Loucy (cell line): ENCODE measurements at regions not wholly inside any gene's neighbourhood (a gene's known extent, or its start where the extent isn't known, plus 50 kb on each side); places are given as distances from the start of the nearest gene placed in this dataset.

Source experiments
- H2AFZ ChIP-seq: fragments of 200-600 bp; sonication (generic); 2 replicates; pipeline ENCODE4 v1.6.0; 2016; ENCODE audit warnings: antibody characterized with exemption, mild to moderate bottlenecking, low read length, moderate library complexity
- H3F3A ChIP-seq: fragments of 200-600 bp; 2 replicates; pipeline ENCODE4 v1.6.0; 2016; ENCODE audit warnings: antibody characterized with exemption, low read depth, mild to moderate bottlenecking
- H3K27me3 ChIP-seq: fragments of 200-600 bp; sonication (generic); 2 replicates; pipeline ENCODE4 v1.6.1; 2014; ENCODE audit warnings: low read length, mild to moderate bottlenecking; ENCODE audit not compliant: insufficient read depth, poor library complexity, severe bottlenecking
- H3K36me3 ChIP-seq: fragments of 200-600 bp; sonication (generic); 2 replicates; pipeline ENCODE4 v1.6.1; 2016; ENCODE audit warnings: low read length; ENCODE audit not compliant: insufficient read depth
- H3K4me1 ChIP-seq: fragments of 200-600 bp; sonication (generic); 2 replicates; pipeline ENCODE4 v1.5.1; 2014; ENCODE audit warnings: low read length, mild to moderate bottlenecking; ENCODE audit not compliant: insufficient read depth, poor library complexity, severe bottlenecking
- H3K4me2 ChIP-seq: fragments of 200-600 bp; sonication (generic); 2 replicates; pipeline ENCODE4 v1.6.0; 2014; ENCODE audit warnings: antibody characterized with exemption, low read length, low read depth, mild to moderate bottlenecking; ENCODE audit not compliant: poor library complexity, severe bottlenecking
- H3K4me3 ChIP-seq: fragments of 200-600 bp; sonication (generic); 2 replicates; pipeline ENCODE4 v1.5.1; 2014; ENCODE audit warnings: low read length, mild to moderate bottlenecking, mixed read lengths; ENCODE audit not compliant: poor library complexity, severe bottlenecking
- H3K79me2 ChIP-seq: fragments of 200-600 bp; sonication (generic); 2 replicates; pipeline ENCODE4 v1.6.1; 2014; ENCODE audit warnings: low read length; ENCODE audit not compliant: insufficient read depth
- H3K9ac ChIP-seq: fragments of 200-600 bp; sonication (generic); 2 replicates; pipeline ENCODE4 v1.6.0; 2014; ENCODE audit warnings: mild to moderate bottlenecking, low read depth, low read length, moderate library complexity; ENCODE audit not compliant: poor library complexity, severe bottlenecking
- H3K9me2 ChIP-seq: fragments of 200-600 bp; sonication (generic); replicated peaks from 2 replicates; pipeline ENCODE4 v1.6.1; 2016; ENCODE audit warnings: low read depth, low read length, mixed read lengths
- H3K9me3 ChIP-seq: fragments of 200-600 bp; sonication (generic); 2 replicates; pipeline ENCODE4 v1.6.1; 2014; ENCODE audit warnings: mild to moderate bottlenecking, antibody characterized with exemption, low read length, low read depth; ENCODE audit not compliant: insufficient read depth
- H4K20me1 ChIP-seq: fragments of 200-600 bp; sonication (generic); 2 replicates; pipeline ENCODE4 v1.6.0; 2014; ENCODE audit warnings: antibody characterized with exemption, low read length, mild to moderate bottlenecking; ENCODE audit not compliant: insufficient read depth, poor library complexity, severe bottlenecking
- CTCF ChIP-seq: fragments of 200-600 bp; sonication (generic); conservative IDR thresholded peaks from 2 replicates; pipeline ENCODE4 v1.5.1; 2014; ENCODE audit warnings: mild to moderate bottlenecking, antibody characterized with exemption, low read length
- EZH2phosphoT487 ChIP-seq: fragments of 200-600 bp; IDR thresholded peaks from 2 replicates; pipeline ENCODE4 v1.6.1; 2018; ENCODE audit warnings: antibody characterized with exemption, mild to moderate bottlenecking, moderate library complexity, borderline replicate concordance

- no peaks in the 10 kb centered on the region for H3K9me2 ChIP-seq
- no peaks in the 10 kb centered on the region for H4K20me1 ChIP-seq
- H3K27me3 ChIP-seq, result no peaks in the 10 kb centered on the region
- no peak overlapping the region for H3K4me3 ChIP-seq
- H3K4me2 ChIP-seq, result no peak overlapping the region
- H3K4me1 ChIP-seq, result no peaks in the 10 kb centered on the region
- H3F3A ChIP-seq, result no peaks in the 10 kb centered on the region
- no peaks in the 10 kb centered on the region for H3K36me3 ChIP-seq
- peak overlapping the region; percentile 50; the same call in 1 of the 2 replicates for H2AFZ ChIP-seq
- no peaks in the 10 kb centered on the region for H3K79me2 ChIP-seq
- TF ChIP-seq CTCF, result no peak
- TF ChIP-seq EZH2phosphoT487, result no peak
- H3K9ac ChIP-seq, result no peak overlapping the region
- H3K9me3 ChIP-seq, result no peaks in the 10 kb centered on the region
Measured at GRCh38 chr4:144461906-144462305, 184.1 kb upstream of the HHIP start.

- no peaks in the 10 kb centered on the region for H3K4me1 ChIP-seq
- TF ChIP-seq EZH2phosphoT487, result no peak
- TF ChIP-seq CTCF, result no peak
Measured at GRCh38 chr4:144463236-144463635, 182.7 kb upstream of the HHIP start.

GRCh38 chr4:144463896-144464295 lies 182.1 kb upstream of the HHIP start:
- TF ChIP-seq EZH2phosphoT487 (no peak), CTCF (no peak)
- Histone ChIP-seq H3K4me3 (no peak overlapping the region), H2AFZ (no peak overlapping the region), H3F3A (no peaks in the 10 kb centered on the region), H3K4me2 (no peak overlapping the region), H3K9ac (no peak overlapping the region), H4K20me1 (no peaks in the 10 kb centered on the region), H3K27me3 (no peaks in the 10 kb centered on the region), H3K36me3 (no peaks in the 10 kb centered on the region), H3K9me2 (no peaks in the 10 kb centered on the region), H3K4me1 (no peaks in the 10 kb centered on the region), H3K79me2 (no peaks in the 10 kb centered on the region), H3K9me3 (no peaks in the 10 kb centered on the region)

More at GRCh38 chr4:144463236-144463635, 182.7 kb upstream of the HHIP start:
- H3K36me3 ChIP-seq, result no peaks in the 10 kb centered on the region
- no peaks in the 10 kb centered on the region for H3K9me3 ChIP-seq
- no peak overlapping the region for H3K4me2 ChIP-seq
- no peaks in the 10 kb centered on the region for H4K20me1 ChIP-seq
- H3K9ac ChIP-seq, result no peak overlapping the region
- H3K4me3 ChIP-seq, result no peak overlapping the region
- H3K27me3 ChIP-seq, result no peaks in the 10 kb centered on the region
- H2AFZ ChIP-seq, result no peak overlapping the region
- no peaks in the 10 kb centered on the region for H3K79me2 ChIP-seq
- no peaks in the 10 kb centered on the region for H3K9me2 ChIP-seq
- no peaks in the 10 kb centered on the region for H3F3A ChIP-seq
